ENCODE measurements at regions not wholly inside any gene's neighbourhood (a gene's known extent, or its start where the extent isn't known, plus 50 kb on each side); places are given as distances from the start of the nearest gene placed in this dataset.

DNA sequence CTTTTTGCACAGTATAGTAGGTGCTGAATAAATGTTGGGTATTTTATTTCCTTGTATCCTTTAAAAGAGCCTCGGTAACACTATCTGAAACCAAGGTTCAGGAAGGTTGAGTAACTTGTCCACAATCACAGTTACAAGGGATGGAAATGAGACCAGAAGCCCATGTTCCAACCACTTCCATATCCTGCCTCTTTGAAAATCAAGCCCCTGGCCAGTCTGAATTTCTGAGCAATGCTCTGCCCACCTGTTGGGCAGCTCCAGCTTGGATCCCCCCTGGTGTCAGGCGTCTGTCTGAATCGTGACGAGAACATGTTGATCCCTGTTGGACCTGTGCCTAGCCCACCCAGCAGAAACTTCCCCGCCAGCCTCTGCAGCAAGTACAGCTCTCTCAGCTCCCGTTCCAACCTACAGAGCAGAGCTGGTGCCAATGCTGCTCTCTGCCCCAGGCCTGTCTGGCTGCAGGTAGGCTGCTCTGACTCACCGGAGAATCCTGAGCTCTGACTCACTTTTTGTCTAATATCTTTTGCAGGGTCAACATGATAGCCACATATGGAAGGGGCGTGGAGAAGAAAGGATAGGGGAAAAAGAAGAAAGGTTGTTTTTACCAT lies 595.5 kb downstream of the INHBA start:
- TF ChIP-seq, protein P1, sequence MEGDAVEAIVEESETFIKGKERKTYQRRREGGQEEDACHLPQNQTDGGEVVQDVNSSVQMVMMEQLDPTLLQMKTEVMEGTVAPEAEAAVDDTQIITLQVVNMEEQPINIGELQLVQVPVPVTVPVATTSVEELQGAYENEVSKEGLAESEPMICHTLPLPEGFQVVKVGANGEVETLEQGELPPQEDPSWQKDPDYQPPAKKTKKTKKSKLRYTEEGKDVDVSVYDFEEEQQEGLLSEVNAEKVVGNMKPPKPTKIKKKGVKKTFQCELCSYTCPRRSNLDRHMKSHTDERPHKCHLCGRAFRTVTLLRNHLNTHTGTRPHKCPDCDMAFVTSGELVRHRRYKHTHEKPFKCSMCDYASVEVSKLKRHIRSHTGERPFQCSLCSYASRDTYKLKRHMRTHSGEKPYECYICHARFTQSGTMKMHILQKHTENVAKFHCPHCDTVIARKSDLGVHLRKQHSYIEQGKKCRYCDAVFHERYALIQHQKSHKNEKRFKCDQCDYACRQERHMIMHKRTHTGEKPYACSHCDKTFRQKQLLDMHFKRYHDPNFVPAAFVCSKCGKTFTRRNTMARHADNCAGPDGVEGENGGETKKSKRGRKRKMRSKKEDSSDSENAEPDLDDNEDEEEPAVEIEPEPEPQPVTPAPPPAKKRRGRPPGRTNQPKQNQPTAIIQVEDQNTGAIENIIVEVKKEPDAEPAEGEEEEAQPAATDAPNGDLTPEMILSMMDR (IDR thresholded peaks at IDR 0.05; ENCODE audit: low read depth, low read length, missing control alignments) = no peak
- peak; percentile 37 for DNase-seq (ENCODE audit: extremely low read depth, low read depth)
- H3K4me3 ChIP-seq (replicated peaks; ENCODE audit: low read depth, low read length) = no peak overlapping the region

DNA sequence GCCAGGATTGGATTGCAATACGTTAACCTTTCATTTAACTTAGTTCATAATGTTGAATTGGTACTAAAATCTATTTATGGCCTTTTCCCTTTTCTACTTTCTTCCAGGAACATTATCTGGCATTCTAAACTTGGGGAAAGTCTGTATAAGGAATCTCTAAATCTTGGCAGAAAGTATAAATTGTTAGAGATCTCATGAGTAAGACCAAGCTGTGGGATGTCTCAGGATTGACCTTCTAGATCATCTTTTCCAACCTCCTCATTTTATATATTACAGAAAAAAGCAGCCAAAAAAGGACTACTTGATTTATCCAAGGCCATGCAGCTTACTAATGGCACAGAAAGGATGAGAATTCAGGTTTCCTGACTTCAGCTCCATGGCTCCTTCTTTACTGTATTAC lies 598.3 kb downstream of the INHBA start:
- H3K4me3 ChIP-seq (replicated peaks; ENCODE audit: low read depth, low read length) = no peak overlapping the region
- TF ChIP-seq, protein P1 (IDR thresholded peaks at IDR 0.05; ENCODE audit: low read depth, low read length, missing control alignments) = no peak
- DNase-seq (ENCODE audit: extremely low read depth, low read depth) = no peak

DNA sequence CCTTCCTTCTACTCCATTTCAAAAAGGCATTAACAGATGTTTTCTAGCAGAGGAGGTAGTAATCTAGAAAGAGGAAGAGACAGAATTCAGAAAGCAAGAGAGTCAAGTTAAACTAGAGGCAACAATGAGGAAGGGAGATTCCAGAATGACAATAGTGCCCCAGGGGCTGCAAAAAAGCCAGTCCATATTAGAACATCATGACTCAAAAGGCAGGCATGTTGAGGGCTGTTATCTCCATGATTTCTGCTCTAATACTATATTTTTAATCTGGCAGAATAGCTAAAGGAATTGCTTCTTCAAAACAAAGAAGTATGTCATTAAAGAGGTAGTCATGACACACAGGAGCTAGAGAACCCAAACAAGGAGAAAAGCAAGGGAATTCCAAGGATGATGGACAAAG lies 599.6 kb downstream of the INHBA start:
- no peak for DNase-seq (ENCODE audit: extremely low read depth, low read depth)
- no peak overlapping the region for H3K4me3 ChIP-seq (replicated peaks; ENCODE audit: low read depth, low read length)
- TF ChIP-seq, protein P1 (IDR thresholded peaks at IDR 0.05; ENCODE audit: low read depth, low read length, missing control alignments) = no peak

DNA sequence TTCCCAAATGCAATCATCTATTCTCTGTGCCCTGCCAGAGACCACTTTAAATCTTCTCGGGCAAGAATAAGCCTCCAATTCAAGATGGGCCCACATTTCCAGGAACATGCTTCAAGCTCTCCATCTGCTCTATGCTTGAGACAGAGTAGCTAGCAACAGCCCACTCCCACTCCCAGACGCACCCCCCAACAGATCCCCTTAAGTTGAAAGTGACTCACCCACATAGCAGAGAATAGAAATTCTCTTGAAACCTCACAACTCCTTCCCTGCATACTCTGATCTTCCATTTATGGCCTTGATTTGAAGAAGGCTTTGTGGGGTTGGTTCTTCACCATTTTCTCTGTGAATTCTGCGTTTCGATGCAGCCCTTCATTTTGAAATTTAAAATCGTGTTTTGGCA lies 604.0 kb downstream of the INHBA start:
- no peak for DNase-seq (ENCODE audit: extremely low read depth, low read depth)
- TF ChIP-seq, protein P1 (IDR thresholded peaks at IDR 0.05; ENCODE audit: low read depth, low read length, missing control alignments) = no peak
- H3K4me3 ChIP-seq (replicated peaks; ENCODE audit: low read depth, low read length) = no peak overlapping the region

DNA sequence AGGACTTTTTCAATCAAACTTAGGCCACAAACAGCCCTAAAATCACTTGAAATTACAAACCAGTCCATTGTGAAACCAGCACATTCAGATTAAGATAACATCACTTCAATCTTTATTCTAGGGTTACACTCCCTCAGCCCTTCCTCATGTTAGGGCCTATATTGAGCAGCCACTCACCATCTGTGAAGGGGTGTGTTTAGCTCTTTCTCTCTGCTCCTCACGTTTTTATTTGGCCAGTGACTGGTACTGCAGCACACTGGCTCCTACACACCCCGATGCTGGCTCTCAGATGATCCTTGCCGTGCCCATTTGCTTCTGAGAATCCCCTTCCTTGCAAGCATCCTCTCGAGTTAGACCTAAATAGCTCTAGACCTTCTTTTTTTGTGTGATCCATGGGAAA lies 604.5 kb downstream of the INHBA start:
- no peak for DNase-seq (ENCODE audit: extremely low read depth, low read depth)
- H3K4me3 ChIP-seq (replicated peaks; ENCODE audit: low read depth, low read length) = no peak overlapping the region
- TF ChIP-seq, protein P1 (IDR thresholded peaks at IDR 0.05; ENCODE audit: low read depth, low read length, missing control alignments) = no peak

DNA sequence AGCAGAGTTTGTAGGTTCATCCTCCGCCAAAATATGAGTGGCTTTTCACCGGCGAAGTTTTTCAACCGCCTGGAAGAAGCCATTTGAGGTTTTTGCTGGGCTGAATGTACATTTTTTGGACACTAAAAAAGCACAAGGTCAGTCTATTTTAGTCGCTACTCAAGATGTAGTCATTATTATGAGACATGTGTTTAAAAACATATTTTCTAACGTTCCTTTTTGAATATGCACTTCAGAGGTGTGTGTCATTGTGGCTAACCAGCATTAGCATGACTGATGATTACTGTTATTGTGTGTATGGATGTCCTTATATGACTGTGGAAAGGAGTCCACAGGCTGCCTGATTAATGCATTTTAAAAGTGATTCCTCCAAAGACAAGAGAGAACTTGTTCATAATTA lies 605.4 kb downstream of the INHBA start:
- no peak overlapping the region for H3K4me3 ChIP-seq (replicated peaks; ENCODE audit: low read depth, low read length)
- TF ChIP-seq, protein P1 (IDR thresholded peaks at IDR 0.05; ENCODE audit: low read depth, low read length, missing control alignments) = no peak
- DNase-seq (ENCODE audit: extremely low read depth, low read depth) = no peak

DNA sequence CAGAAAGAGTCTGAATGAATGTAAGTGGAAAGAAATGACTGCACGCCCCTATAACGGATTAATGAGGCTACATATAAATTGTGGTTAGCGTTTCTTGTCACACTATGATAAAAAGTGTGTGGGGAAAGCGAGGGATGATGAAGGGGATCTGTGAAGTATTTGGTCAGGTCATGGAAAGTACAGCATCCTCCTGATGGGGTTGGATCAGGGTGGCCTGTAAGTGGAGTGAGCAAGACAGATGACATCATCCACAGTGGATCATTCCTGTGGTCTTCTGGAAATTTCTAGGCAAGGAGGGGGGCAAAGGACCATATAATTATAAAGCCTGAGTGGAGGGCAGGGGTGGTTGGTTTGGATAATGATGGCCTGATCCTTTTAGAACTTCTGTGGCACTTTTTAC lies 606.0 kb downstream of the INHBA start:
- H3K4me3 ChIP-seq (replicated peaks; ENCODE audit: low read depth, low read length) = no peak overlapping the region
- TF ChIP-seq, protein P1 (IDR thresholded peaks at IDR 0.05; ENCODE audit: low read depth, low read length, missing control alignments) = no peak
- DNase-seq (ENCODE audit: extremely low read depth, low read depth) = no peak

Data from HFF-Myc (cell line).